ENCODE measurements at regions not wholly inside any gene's neighbourhood (a gene's known extent, or its start where the extent isn't known, plus 50 kb on each side); places are given as distances from the start of the nearest gene placed in this dataset.

- Mint-ChIP-seq H3K27me3 (ENCODE audit: low read depth in 2 of 2) (peaks cover 0 to 3% of the 10 kb centered on the region in 2 donors), H3K4me1 (no peaks in the 10 kb centered on the region), H3K9me3 (peaks cover 0 to 3% of the 10 kb centered on the region in 2 donors), H3K4me3 (no peak overlapping the region), H3K27ac (no peak overlapping the region), H3K36me3 (no peaks in the 10 kb centered on the region)
- ATAC-seq (no peak), DNase-seq (no peak)
- TF ChIP-seq, protein P1, sequence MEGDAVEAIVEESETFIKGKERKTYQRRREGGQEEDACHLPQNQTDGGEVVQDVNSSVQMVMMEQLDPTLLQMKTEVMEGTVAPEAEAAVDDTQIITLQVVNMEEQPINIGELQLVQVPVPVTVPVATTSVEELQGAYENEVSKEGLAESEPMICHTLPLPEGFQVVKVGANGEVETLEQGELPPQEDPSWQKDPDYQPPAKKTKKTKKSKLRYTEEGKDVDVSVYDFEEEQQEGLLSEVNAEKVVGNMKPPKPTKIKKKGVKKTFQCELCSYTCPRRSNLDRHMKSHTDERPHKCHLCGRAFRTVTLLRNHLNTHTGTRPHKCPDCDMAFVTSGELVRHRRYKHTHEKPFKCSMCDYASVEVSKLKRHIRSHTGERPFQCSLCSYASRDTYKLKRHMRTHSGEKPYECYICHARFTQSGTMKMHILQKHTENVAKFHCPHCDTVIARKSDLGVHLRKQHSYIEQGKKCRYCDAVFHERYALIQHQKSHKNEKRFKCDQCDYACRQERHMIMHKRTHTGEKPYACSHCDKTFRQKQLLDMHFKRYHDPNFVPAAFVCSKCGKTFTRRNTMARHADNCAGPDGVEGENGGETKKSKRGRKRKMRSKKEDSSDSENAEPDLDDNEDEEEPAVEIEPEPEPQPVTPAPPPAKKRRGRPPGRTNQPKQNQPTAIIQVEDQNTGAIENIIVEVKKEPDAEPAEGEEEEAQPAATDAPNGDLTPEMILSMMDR (IDR thresholded peaks at IDR 0.05): no peak
- H3K27ac ChIP-seq (ENCODE audit: low read length): no peak overlapping the region
- H3K4me3 ChIP-seq (ENCODE audit: low read length): no peak overlapping the region
- H3K9me3 ChIP-seq (ENCODE audit: control insufficient read depth, insufficient read depth, low read length): no peaks in the 10 kb centered on the region
- no peaks in the 10 kb centered on the region for H3K27me3 ChIP-seq (ENCODE audit: control insufficient read depth, insufficient read depth, low read length)
- H3K36me3 ChIP-seq (ENCODE audit: control insufficient read depth, insufficient read depth, low read length): no peaks in the 10 kb centered on the region
- 94% methylated on average over 11 of the region's 11 CpGs for WGBS (ENCODE audit: insufficient coverage)
- H3K4me1 ChIP-seq (ENCODE audit: control insufficient read depth, insufficient read depth, low read length): no peaks in the 10 kb centered on the region
- intact Hi-C loops (cut with micrococcal nuclease): no loop called here
These were observed 59.3 kb upstream of the BMPER start for GRCh38 chr7:33845991-33846509.

- no peaks in the 10 kb centered on the region for H3K4me1 Mint-ChIP-seq
- no peaks in the 10 kb centered on the region for H3K36me3 ChIP-seq (ENCODE audit: control insufficient read depth, insufficient read depth, low read length)
- WGBS (ENCODE audit: insufficient coverage): 81% methylated on average over 2 of the region's 2 CpGs
- H3K4me3 ChIP-seq (ENCODE audit: low read length): no peak overlapping the region
- H3K27me3 Mint-ChIP-seq (ENCODE audit: low read depth in 2 of 2): peaks cover 3 to 7% of the 10 kb centered on the region in 2 donors
- ATAC-seq: no peak
- H3K27ac Mint-ChIP-seq: no peak overlapping the region
- DNase-seq: no peak
- H3K9me3 Mint-ChIP-seq: peaks cover 0 to 3% of the 10 kb centered on the region in 2 donors
- no peaks in the 10 kb centered on the region for H3K4me1 ChIP-seq (ENCODE audit: control insufficient read depth, insufficient read depth, low read length)
- H3K27ac ChIP-seq (ENCODE audit: low read length): no peak overlapping the region
- no peaks in the 10 kb centered on the region for H3K9me3 ChIP-seq (ENCODE audit: control insufficient read depth, insufficient read depth, low read length)
- intact Hi-C loops (cut with micrococcal nuclease): no loop called here
- no peaks in the 10 kb centered on the region for H3K36me3 Mint-ChIP-seq
- H3K27me3 ChIP-seq (ENCODE audit: control insufficient read depth, insufficient read depth, low read length): no peaks in the 10 kb centered on the region
- H3K4me3 Mint-ChIP-seq: no peak overlapping the region
- TF ChIP-seq, protein P1 (IDR thresholded peaks at IDR 0.05): no peak
These were observed 56.3 kb upstream of the BMPER start for GRCh38 chr7:33849004-33849403.

DNA sequence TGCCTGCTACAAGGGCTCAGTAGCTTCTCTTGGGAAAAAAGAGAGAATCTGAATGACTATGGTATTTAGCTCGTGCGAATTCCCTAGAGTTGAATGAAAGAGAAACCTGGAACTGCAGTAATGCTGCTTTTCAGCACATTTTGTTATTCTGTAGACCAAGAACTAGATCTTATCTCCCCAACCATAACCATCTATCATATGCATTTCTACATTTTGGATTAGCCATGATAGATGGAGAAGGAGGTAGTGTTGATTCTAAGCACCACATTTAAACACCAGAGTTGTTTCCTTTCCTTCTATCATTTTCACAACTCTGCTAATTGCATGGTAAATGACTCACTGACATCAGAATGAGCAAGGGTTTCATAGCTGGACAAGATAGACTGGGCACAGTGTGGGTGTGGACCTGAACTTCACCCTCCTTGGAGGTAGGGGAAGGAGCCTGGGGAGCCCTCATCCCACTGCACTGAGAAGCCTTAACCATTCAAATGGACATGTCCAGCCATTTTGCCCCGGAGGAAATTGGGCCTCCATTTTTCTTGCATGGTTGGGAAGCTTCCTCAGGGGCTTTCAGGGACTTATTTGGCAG is 55.3 kb upstream of the BMPER start:
- Mint-ChIP-seq H3K9me3 (no peaks in the 10 kb centered on the region), H3K4me1 (peaks cover 5 to 6% of the 10 kb centered on the region in 2 donors), H3K4me3 (no peak overlapping the region), H3K27me3 (ENCODE audit: low read depth in 2 of 2) (peaks cover 6 to 10% of the 10 kb centered on the region in 2 donors), H3K27ac (no peak overlapping the region), H3K36me3 (no peaks in the 10 kb centered on the region)
- H3K27ac ChIP-seq (ENCODE audit: low read length): no peak overlapping the region
- H3K36me3 ChIP-seq (ENCODE audit: control insufficient read depth, insufficient read depth, low read length): no peaks in the 10 kb centered on the region
- intact Hi-C loops (cut with micrococcal nuclease): no loop called here
- H3K4me3 ChIP-seq (ENCODE audit: low read length): no peak overlapping the region
- TF ChIP-seq, protein P1 (IDR thresholded peaks at IDR 0.05): no peak
- H3K4me1 ChIP-seq (ENCODE audit: control insufficient read depth, insufficient read depth, low read length): no peaks in the 10 kb centered on the region
- no peak for DNase-seq
- no peak for ATAC-seq
- H3K9me3 ChIP-seq (ENCODE audit: control insufficient read depth, insufficient read depth, low read length): no peaks in the 10 kb centered on the region
- WGBS (ENCODE audit: insufficient coverage): 67% methylated on average over 1 of the region's 3 CpGs
- H3K27me3 ChIP-seq (ENCODE audit: control insufficient read depth, insufficient read depth, low read length): no peaks in the 10 kb centered on the region

GRCh38 chr7:33850768-33851167 is 54.6 kb upstream of the BMPER start:
- no peak overlapping the region for H3K4me3 Mint-ChIP-seq
- Histone ChIP-seq H3K27me3 (ENCODE audit: control insufficient read depth, insufficient read depth, low read length) (no peaks in the 10 kb centered on the region), H3K9me3 (ENCODE audit: control insufficient read depth, insufficient read depth, low read length) (no peaks in the 10 kb centered on the region), H3K4me3 (ENCODE audit: low read length) (no peak overlapping the region), H3K36me3 (ENCODE audit: control insufficient read depth, insufficient read depth, low read length) (no peaks in the 10 kb centered on the region), H3K4me1 (ENCODE audit: control insufficient read depth, insufficient read depth, low read length) (no peaks in the 10 kb centered on the region), H3K27ac (ENCODE audit: low read length) (no peak overlapping the region)
- no peaks in the 10 kb centered on the region for H3K36me3 Mint-ChIP-seq
- intact Hi-C loops (cut with micrococcal nuclease): no loop called here
- H3K27me3 Mint-ChIP-seq (ENCODE audit: low read depth in 2 of 2): peaks cover 6 to 10% of the 10 kb centered on the region in 2 donors
- WGBS (ENCODE audit: insufficient coverage): 92% methylated on average over 1 of the region's 1 CpG
- ATAC-seq (no peak), DNase-seq (no peak)
- no peaks in the 10 kb centered on the region for H3K9me3 Mint-ChIP-seq
- H3K4me1 Mint-ChIP-seq: peaks cover 6 to 7% of the 10 kb centered on the region in 2 donors
- TF ChIP-seq, protein P1 (IDR thresholded peaks at IDR 0.05): no peak
- H3K27ac Mint-ChIP-seq: no peak overlapping the region

Measured in natural killer cell (primary cell).